Caki2 (cell line): ENCODE measurements at regions not wholly inside any gene's neighbourhood (a gene's known extent, or its start where the extent isn't known, plus 50 kb on each side); places are given as distances from the start of the nearest gene placed in this dataset.

Experiments used
- DNase-seq: peaks from one replicate; pipeline ENCODE4 v3.0.0-alpha.2; 2015; ENCODE audit warnings: low read depth
- in situ Hi-C: cut with HindIII; loops from 2 replicates; pipeline ENCODE4 v1.10.0; 2016; ENCODE audit warnings: low sequenced_read_pairs, low pct_unique_long_range_greater_than_20kb, mixed read lengths

DNA sequence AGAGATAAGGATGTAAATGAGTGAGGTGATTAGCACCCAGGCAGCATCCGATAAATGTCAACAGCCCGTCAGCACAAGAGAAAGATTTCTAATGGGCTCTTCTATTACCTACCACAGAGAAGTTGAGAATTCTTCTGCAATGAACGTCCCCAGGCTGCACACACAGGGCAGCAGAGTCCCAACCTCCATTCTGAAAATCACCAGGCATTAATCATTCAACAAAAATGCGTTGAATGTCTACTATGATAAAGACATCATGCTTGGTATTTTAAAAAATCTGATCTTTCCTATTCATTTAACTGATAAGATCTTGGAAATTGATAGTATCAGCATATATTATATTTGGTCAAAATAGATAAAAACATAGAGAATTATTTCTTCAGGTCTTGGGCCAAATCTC lies 59.5 kb upstream of the VGLL2 start:
- no peak for DNase-seq
- in situ Hi-C loops: no loop called here

DNA sequence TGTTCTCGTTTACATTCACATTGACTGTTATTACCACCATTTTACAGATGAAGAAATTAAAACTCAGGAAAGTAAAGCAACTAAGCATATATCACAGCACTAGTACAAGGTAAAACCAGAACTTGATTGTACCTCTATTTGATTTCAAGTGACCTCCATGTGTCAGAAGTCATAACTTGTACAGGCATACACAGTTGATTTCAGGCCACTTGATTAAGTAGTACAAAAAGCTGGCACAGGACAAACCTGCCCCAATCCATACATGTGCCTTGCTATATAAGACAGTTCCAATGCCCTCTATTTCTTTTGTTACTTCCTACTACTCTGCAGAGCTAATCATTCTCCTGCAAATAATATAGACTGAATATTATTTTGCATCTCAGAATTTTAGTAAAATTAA lies 58.8 kb upstream of the VGLL2 start:
- no peak for DNase-seq
- in situ Hi-C loops: no loop called here

DNA sequence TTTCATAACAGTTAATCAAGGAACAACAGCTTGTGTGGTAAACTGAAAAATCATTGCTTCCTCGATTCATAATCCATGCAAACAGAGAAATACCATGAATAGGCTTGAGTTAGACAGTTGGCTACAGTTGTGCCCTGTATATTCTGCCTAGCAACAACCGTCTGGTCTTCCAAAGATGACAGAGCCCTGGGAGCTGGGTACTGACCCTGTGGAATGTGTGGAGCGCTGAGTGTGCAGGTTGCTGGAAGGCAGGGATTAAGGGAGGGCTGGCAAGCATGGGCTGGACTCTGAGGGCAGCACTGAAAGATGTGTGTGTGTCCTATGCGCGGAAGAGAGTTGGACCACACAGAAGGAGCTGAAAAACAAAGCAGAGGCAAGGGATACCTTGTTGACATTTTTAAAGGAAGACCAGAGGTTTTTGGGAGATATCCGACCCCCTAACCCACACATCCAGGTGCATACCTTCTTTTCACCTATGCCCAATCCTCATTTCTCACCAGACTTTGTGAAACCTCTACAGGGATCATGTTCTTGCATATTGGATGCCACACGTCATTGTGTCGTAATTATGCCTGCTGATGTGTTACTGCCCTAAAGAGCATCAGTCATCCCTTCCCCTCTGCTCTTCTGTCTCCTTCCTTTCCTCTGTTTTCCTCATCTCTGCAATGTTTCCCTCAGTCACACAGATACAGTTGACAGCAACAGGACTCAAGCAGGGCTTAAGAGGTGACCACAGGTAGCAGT lies 58.2 kb upstream of the VGLL2 start:
- DNase-seq: no peak
- in situ Hi-C loops: no loop called here

DNA sequence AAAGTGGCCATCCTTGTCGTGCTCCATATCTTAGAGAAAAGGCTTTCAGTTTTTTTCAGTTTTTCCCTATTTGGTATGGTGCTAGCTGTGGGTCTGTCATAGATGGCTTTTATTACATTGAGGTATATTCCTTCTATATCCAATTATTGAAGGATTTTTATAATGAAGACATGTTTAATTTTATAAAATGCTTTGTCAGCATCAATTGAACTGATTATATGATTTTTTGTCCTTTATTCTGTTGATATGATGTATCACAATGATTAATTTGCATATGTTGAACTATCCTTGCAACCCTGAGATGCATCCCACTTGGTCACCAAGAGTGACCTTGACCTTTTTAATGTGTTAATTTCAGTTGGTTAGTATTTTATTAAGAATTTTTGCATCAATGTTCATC lies 55.1 kb upstream of the VGLL2 start:
- in situ Hi-C loops: no loop called here
- DNase-seq: no peak

DNA sequence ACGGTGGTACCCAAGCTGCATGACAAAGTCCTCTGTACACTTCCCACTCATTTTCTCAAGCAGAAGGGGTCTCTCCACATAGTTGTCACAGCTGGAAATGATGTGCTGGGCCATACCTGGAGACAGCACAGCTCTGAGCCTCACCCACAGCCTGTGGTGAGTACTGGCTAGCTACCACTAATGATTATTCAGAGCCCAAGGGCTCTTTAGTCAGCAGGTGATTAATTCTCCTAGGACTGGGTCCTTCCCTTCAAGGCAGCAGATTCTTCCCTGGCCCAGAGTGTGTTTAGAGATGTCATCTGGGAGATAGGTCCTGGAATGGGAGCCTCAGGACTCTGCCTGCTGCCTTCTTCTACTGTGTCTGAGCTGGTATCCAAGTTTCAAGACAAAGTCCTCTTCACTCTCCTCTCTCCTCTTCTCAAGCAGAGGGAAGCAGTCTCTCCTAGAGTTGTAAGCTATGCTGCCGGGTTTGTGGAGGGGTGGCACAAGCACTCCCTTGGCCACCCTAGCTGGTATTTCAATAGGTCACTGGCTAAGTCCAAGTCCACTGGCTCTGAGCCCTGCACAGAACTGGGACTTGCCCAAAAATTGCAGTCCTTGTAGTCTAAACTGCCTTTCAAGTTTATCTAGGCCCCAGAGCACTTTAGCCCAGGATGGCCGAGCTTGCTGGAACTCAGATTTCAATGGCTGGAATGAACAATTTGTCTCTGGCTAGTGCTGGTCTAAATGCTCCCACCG lies 49.8 kb upstream of the VGLL2 start:
- in situ Hi-C loops: no loop called here

More for the DNA sequence above, 49.8 kb upstream of the VGLL2 start:
- no peak for DNase-seq
